Superior temporal gyrus (tissue), 1 donor: ENCODE measurements at regions not wholly inside any gene's neighbourhood (a gene's known extent, or its start where the extent isn't known, plus 50 kb on each side); places are given as distances from the start of the nearest gene placed in this dataset.
"Not testable (repeated sequence)": the region's sequence is repeated elsewhere in the genome, so short reads cannot be mapped to it uniquely, and the experiment has no call there.

Experiments
- DNase-seq: peaks from one replicate; pipeline ENCODE4 v3.0.0-alpha.2; 2016; ENCODE audit errors: extremely low spot score

DNA sequence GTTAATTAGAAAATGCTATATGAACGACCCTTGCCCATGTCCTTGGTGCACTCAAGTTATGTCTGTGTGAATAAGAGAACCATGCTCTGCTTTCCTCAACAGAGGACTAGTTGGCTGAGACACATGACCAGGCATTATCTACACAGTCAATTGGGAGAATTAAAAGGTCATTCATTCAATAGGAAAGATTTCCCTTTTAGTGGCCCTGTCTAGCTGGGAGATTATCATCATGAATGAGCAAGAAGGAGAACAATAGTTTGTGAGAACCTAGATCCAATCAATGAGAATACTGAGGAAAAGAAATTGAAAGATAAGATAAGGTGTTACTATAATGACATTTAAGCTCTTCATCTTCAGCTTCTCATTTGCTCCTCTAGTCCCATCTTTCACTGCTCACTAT, 1033.4 kb upstream of the LCORL start:
- DNase-seq, result no peak

DNA sequence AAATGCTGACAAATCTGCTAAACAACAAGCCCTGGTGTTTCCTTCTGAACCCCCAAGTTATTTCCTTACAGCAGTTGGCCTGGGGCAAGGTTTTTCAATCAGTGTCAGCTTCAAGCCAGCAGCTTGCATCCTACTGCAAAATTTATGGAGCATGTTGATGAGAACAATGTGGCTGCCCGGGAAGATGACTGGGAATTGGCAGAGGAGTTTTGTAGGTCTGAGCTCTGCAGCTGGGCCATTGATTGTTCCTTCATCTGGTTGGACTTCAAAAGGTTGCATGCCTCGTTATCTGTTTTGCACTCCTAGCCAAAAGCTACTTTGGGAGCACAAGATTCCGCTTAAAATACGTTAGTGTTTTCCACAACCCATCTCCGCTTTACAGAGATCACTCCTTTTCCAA, 1030.3 kb upstream of the LCORL start:
- no peak for DNase-seq

DNA sequence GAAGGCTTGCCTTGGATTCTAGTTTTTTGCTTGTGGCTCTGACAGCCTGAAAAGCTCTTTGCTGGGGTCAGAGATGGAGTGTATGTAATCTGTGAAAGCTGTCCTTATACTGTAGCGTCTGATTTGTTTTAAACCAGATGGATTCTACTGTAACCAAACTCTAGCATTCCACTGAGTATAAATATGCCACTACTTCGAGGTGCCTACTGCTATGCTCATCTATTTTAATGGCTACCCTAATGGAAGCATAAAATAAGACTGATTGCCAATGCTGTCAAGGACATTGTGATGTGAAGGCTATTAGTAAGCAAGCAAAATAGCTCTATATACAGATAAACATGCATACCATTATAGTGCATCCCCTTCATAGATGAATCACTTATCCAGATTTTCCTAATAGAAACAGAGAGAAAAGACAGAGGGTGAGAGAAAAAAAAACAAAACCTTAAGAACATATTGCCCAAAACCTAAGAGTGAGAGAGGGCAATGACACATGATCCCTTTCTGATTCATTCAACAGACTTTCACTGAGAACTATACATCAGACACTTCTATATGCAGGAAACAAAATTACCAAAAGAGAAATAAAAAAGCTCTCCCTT, 1025.8 kb upstream of the LCORL start:
- no peak for DNase-seq

DNA sequence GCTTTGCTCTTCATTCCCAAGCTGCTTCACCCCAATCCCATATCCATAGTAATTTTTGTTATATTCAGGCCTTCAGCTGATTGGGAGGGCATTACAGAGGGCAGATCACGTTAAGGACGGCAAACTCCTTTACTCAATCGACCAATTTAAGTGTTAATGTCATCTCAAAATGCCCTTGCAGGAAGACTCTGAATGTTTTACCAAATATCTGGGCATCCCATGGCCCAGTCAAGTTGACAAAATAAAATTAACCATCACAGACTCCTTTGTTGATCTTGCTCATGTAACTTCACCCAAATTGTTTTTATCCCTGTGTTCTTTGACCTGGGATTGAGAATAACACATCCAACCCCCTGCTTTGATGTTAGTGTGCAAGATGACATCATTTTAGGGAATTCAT, 1018.3 kb upstream of the LCORL start:
- no peak for DNase-seq

DNA sequence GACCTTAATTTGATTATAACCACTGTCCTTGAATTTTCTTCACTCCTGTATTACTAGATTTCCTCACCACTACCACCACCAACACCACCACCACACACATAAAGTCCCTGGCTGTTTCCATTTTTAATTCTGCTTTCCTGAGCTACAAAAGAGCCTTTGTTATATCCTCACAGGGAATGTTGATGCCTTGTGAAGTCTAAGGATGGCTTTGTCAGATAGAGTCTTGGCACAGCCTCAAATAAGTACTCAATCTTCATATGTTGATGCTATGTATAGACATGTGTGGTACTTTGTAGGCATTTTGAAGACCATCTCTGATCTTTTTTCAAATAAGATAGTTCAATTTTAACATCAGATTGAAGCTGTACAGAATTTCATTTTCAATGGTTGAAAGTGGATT, 1016.7 kb upstream of the LCORL start:
- DNase-seq, result peak; percentile 43

DNA sequence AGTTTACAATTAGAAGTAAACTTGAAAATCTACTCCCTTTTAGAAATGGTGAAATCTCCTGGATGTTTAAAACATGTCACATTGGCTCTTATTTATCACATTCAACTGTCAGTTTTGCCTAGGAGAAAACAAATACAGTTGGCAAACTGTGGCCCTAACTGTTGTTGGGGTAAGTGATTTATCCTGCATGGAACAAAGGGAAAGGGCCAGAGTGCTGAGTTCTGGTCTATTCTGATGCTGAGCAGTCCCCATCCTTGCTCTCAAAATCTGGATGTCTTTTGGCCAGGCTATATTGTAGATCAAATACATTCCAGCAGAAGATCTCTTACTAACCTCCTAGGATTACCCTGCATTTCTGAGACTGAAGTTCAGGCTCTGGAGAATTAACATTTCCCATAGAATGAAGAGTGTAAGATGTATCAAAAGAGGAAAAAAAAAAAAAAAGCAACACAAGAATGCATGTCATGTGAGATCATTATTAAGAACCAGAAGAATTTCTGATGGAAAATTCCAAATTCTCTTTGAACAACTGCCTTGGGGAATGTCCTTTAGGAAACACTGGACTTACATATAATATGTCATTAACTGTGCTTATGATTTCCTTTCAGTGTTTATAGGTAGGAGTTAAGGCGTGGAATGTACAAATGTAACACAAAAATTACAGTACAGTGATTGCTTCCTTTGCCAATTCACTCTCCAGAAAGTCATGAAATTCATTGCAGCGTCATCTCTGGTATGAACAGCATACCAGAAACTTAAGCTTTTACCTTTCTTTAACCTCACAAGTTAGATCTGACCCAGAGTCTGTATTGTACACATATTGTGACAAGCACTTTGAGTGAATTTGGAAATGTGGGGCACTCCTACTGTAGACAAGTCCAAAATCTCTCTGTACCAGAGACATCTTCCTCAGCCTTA, 1012.5 kb upstream of the LCORL start:
- no peak for DNase-seq

DNA sequence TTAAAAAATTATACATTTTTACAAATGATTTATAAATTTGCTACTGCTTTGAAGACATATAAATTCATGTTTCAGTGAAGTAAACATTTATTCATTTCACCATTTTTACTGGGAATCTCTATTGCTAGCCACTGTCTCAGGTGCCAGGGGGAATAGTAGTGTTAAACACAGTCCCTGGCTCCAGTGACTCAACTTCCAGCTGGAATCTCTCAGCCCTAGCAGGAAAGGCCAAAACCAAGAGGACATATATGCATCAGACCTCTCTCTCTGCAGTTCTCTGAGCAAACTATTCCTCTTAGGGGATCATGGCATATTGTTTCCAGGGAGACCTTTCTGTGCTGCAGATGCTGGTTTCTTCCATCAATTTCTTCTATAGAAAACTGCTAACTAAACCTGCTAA, 1009.0 kb upstream of the LCORL start:
- no peak for DNase-seq

DNA sequence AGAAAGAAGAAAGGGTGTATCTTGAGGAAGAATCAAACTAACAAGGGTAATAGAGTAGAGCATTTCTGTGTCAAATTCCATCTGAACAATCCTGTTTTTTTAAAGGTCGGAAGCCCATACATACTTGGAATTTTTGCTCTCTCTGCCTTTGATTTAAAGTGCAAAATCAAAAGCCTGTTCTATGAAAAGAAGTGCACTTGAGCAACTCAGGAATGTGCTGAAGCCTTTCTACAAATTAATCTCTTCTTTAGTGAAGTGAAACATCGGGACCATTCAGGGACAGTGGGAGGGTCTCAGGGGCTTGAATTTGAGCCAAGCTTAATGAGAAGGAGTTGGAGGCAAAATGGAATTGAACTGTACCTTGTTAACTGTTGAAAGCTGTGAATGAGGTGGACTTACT, 1008.5 kb upstream of the LCORL start:
- no peak for DNase-seq

DNA sequence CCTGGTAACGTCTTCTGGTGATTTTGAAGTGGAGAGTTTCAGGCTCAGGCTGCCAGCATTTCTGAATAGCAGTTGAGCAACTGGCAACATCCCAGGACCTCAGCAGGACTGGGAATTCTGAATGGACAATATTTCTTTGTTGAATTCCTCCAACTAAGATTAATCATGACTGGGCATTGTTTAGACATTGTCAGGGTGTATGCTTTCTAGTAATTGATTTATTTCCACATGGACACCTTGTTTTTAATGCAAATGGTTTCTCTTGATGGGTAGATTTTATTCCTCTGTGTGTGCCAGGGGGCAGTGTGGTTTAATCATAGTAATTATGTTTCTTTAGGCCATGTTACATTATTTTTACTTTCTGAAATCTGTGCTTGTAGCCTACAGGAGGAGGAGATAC, 1004.7 kb upstream of the LCORL start:
- peak; percentile 77 for DNase-seq

DNA sequence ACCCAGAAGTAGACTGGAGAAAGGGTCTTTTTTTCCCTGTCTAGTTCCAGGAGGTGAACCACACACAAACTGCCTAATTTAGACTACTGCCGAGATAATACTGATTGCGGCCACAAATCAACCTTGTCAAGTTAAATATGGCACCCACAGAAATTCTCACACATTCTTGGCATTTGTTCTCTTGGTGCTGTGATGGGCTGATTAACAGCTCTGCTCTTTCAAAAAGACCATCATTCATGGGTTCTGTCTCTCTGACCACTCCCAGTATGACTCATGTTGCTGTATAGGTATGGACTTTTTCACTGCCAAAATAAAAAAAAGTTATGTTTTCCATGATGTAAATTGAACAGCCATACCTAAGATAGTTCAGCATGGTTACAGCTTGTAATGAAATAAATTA, 1003.5 kb upstream of the LCORL start:
- DNase-seq, result no peak

DNA sequence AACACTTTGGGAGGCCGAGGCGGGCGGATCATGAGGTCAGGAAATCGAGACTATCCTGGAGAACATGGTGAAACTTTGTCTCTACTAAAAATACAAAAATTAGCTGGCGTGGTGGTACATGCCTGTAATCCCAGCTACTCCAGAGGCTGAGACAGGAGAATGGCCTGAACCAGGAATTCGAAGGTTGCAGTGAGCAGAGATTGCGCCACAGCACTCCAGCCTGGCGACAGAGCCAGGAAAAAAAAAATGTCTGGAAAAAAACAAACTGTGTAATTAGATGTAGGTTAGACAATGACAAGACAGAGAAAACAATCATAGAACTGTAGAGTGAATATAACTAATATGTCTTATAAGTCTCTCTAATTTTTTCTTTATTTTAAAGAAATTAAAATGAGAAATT, 1002.5 kb upstream of the LCORL start:
- no peak for DNase-seq

DNA sequence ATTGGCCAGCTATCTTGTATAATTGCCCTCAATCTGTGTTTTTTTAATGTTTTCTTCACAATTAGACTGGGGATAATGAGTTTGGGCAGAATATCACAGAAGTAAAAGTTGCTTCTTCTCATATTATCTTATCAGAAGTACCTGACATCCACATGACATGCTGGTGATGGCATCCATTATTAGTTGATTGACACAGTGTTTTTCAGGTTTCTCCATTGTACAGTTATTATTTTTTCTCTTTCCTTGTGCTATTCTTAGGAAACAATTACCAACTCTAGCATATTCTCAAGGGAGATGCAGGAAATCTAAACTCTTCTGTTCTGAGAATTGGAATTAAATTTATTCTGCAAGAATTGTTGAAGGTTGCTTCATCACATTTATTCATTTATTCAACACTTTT, 1000.1 kb upstream of the LCORL start:
- DNase-seq, result no peak

DNA sequence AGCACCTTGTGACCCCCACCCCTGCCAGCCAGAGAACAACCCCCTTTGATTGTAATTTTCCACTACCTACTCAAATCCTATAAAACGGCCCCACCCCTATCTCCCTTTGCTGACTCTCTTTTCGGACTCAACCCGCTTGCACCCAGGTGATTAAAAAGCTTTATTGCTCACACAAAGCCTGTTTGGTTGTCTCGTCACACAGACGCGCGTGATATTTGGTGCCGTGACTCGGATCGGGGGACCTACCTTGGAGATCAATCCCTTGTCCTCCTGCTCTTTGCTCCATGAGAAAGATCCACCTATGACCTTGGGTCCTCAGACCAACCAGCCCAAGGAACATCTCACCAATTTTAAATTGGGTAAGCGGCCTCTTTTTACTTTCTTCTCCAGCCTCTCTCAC, 995.0 kb upstream of the LCORL start:
- not testable (repeated sequence) for DNase-seq

DNA sequence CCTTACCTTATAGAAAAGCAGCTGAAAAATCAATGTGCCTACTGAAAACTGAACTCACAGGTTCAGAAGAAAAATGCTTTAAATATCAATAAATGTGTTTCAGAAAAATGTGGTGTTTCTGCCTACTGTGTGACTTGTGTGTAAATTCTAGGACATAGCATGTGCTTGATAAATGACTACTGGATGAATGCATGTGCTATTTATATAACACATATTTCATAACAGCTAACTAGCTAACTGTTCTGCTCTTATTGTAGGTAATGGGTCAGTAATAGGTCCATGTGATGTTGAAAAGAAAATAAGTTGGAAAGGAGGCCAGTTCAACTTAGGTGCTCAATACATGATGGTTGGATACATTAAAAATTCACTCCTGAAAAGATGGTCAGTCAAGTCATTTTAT, 993.0 kb upstream of the LCORL start:
- no peak for DNase-seq

DNA sequence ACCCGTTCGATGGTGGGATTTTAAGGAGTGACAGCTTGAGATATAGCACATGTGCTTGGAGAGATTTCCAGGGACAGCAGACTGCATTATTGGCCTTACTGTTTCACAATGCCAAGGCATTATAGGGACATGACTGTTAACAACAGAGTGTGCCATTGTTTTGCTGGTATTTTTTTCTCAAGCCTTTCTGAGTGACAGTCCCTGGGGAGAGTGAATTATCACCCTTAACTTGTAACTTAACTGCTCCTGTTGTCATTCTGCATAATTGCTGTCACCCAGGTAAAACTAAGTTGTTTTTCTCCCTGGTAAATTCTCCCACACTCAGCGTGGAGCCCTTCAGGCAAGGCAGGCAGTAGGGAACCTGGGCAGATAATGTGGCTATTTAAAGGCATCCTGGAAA, 989.2 kb upstream of the LCORL start:
- no peak for DNase-seq

DNA sequence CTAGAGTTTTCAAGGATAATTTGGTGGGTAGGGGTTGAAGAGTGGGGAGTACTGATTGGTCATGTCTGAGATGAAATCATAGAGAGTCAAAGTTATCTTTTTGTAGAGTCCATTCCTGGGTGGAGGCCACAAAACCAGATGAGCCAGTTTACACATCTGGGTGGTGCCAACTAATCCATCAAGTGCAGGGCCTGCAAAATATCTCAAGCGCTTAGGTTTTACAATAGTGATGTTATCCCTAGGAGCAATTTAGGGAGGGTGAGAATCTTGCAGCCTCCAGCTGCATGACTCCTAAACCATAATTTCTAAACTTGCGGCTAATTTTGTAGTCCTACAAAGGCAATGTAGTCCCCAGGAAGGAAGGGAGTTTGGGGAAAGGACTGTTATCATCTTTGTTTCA, 988.3 kb upstream of the LCORL start:
- DNase-seq, result no peak

DNA sequence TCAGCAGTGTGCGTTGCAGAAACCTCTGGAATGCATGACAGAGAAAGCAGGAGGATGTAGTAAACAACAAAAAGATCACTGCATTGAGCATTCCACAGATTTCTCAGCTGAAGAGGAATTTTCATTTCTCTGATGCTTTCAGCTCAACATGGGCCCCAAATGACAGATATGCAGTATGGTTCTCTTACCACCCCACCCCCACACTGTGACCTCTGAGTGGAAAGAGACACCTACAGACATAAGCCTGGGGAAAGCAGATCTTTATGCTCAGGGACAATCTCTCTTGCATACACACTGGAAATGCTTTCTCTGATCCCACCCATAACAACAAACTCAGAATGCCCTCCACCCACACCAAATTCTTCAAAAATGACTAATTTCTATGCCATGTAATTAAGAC, 983.7 kb upstream of the LCORL start:
- no peak for DNase-seq

DNA sequence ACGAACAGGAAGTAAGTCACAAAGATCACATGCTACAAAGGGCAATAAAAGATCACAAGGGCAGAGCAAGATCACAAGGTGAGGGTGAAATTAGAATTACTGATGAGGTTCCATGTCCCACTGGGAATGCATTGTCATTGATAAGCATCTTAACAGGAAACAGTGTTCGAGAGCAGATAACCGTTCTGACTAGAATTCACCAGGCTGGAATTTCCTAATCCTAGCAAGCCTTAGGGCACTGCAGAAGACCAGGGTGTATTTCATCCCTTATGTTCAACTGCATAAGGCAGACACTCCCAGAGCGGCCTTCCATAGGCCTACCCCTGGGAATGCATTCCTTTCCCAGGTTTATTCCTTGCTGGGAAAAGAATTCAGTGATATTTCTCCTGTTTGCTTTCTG, 980.6 kb upstream of the LCORL start:
- no peak for DNase-seq

DNA sequence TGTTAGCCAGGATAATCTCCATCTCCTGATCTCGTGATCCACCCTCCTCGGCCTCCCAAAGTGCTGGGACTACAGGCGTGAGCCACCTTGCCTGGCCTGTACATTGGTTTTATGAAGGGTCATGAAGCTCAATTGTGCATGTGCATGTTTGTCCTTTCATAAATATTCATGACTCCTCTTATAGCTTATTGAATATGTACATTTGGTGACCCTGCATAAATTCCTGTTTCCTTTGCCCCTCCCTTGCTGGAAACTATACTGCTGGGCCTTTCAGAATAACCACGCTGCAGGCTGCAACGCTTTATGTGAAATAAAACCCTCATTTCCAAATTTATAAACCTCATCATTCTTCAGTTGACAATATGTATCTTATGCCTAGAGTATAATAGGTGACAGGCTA, 978.0 kb upstream of the LCORL start:
- no peak for DNase-seq

DNA sequence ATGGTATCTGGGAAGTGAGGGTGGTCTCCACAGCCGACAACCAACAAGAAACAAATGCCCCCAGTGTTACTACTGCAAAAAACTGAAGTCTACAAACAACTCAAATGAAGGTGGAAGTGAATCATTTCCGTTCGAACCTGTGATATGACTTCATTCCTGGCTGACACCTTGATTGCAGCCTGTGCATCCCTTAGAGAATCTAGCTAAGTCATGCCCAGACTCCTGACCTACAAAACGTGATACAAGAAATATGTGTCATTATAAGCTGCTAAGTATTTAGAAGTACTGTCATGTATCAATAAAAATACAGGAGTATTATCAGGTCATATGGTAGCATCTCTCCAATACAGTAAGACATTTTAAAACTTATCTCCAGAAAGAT, 959.7 kb upstream of the LCORL start:
- no peak for DNase-seq

DNA sequence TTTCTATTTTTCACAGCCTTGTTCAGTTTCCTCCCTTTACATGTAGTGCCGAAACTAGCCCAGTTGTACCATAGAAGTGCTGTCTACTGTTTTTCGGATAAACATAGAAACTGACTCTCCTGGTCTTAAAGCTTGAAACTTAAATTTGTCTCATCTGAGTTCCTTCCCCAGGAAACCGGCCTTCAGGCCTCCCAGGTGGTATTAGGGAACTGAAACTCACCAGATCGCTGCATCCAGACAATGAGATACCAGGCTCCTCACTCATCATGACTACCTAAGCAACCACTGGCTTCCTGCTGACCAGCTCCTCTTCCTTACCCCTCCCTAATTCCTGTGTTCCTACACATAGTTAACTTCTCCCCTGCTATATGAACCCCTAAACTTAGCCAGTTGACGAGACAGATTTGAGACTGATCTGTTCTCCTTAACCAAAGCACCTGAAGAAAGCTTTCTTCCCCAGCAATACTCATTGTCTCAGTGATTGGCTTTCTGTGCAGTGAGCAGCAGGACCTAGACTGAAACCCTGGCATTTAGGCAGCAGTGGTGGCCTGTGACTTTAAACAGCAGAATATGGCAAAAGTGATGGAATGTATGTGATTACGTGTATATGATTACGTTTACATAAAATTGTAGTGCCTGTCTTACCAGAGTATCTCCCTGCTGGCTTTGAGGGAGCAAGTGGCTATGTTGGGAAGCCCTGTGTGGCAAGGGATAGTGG, 959.1 kb upstream of the LCORL start:
- no peak for DNase-seq

DNA sequence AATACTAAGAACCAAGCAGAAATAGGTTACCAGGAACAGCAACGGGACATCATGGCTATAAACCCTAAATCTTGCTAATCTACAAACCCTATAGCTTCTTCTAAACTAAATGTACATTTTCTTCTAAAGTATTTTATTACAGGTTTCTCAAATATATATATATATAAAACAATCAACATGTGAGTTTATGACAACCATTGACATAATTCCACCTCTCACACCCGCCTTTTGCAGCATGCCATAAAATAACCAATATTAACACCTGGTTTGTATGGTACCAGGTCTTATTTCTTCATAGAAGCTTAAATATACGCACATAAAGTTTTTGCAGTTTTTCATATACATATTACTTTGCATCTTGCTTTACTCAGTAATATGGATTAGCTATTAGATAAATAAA, 955.3 kb upstream of the LCORL start:
- DNase-seq, result no peak
